ENCODE measurements at regions not wholly inside any gene's neighbourhood (a gene's known extent, or its start where the extent isn't known, plus 50 kb on each side); places are given as distances from the start of the nearest gene placed in this dataset.

DNA sequence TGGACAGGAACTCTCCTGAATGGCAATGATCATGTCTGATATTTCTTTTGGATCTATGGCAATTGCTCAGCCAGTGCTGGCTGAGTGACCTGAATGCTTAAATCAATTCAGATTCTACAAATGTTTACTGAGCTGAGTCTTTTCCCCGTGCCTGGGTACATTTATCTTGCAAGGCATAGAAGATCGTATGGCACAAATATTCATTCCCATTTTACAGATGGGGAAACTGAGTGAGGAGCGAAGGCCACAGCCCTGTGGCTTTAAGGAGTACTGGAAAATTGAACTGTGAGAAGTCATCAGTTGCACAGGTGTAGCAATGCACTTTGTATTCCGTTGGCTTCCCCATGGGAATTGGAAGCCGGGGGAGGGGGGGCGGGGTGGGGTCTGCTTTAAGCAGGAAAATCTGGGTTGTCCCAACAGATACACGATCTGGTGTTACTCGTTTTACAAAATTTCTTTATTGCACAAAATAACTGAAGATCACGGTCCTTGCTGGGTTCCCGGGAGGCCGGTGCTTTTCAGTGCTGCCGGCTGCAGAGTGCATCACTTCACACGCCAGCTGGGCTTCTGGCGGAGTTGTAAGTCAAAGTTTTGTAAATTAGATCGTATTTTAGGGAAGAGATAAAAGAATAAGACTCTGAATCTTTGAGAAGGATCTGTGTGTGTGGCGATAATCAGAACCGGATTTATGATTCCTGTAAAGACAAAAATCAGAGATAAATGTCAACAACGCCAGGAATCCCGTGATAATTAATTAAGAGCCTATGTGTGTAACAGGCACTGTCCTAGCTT, 75.0 kb upstream of the MAP1LC3B2 start:
- DNase-seq (ENCODE audit: low read depth in 2 of 2): no peak

DNA sequence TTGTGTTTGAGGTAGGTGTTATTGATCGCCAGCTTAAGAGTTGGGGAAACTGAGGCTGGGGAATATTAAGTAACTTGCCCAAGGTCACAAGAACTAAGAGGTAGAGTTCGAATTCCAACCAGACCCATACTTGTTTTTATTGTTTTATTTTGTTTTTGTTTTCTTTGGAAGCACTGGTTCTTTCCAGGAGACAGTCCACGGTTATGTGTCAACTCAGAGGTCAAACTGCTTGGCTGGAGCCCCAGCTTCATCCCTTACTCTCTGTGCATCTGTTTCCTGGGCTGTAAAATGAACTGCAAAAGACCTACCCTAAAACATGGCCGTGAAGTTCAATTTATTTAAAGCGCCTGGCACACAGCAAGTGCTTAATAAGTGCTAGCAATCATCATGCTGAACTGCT, 74.4 kb upstream of the MAP1LC3B2 start:
- no peak for DNase-seq (ENCODE audit: low read depth in 2 of 2)

DNA sequence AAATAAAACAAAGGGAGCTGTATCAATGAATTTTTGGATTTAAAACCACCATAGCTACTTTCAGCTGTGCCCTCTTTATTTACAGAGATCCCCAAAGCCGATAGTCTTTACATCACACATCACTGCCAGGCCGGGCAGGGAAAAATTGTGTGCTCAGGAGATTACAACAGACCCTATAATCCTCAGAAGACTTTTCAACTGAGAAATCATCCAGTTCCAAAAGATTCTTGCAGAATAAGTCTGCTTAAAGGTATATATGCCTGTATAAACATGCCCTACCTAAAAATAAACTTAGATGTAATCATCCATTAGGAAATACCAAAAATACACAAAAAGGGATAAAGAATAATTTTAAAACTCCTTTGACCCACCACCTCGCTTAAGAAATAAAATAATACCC, 70.1 kb upstream of the MAP1LC3B2 start:
- DNase-seq (ENCODE audit: low read depth in 2 of 2): no peak

DNA sequence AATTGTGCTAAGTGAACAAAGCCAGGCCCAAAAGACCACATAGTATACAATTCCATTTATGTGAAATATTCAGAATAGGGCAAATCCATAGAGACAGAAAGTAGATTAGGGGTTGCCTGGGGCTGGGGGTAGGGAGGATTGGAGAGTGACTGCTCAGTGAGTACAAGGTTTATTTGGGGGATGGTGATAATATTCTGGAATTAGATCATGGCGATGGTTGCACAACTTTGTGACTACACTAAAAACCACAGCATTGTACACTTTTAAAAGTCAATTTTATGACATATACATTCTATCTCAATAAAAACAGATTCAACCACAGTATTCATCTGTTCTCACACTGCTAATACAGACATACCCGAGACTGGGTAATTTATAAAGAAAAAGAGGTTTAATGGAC, 68.7 kb upstream of the MAP1LC3B2 start:
- no peak for DNase-seq (ENCODE audit: low read depth in 2 of 2)

DNA sequence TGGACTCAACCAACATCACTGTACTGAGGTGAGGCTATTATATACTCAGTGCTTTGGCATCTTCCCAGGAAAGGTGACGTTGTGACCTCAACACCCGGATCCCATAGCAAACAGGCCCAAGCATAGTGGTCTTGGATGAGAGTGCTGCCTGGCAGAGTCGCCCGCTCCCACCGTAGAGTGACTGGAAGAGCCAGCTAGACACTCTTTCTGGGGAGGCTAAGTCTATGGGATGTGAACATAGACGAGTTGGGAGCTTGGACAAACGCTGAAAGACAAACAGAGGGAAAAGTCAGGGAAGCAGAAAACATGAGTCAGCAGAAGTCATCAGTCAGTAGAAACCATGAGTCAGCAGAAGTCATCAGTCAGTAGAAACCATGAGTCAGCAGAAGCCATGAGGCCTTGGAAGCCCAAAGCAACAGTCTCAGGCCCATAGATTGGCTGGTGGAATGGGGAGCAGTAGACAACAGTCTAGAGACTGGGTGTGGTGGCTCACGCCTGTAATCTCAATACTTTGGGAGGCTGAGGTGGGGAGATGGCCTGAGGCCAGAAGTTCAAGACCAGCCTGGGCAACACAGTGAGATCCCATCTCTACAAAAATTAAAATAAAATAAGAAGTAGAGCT, 66.4 kb upstream of the MAP1LC3B2 start:
- DNase-seq (ENCODE audit: low read depth in 2 of 2): no peak

DNA sequence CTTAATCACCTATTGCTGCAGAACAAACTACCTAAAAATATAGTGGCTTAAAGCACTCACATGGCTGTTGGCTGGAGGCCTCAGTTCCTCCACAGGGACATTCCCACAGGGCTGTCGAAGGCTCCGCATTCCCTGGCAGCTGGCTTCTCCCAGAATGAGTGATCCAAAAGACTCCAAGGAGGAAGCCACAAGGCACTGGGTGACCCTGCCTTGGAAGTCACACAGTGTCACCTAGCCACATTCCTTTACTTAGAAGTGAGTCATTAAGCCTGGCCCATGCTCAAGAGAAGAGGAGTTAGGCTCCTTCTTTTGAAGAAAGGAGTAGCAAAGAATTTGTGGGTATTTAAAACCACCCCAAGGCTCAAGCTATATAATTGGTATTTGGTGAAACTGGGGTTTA, 63.9 kb upstream of the MAP1LC3B2 start:
- no peak for DNase-seq (ENCODE audit: low read depth in 2 of 2)

DNA sequence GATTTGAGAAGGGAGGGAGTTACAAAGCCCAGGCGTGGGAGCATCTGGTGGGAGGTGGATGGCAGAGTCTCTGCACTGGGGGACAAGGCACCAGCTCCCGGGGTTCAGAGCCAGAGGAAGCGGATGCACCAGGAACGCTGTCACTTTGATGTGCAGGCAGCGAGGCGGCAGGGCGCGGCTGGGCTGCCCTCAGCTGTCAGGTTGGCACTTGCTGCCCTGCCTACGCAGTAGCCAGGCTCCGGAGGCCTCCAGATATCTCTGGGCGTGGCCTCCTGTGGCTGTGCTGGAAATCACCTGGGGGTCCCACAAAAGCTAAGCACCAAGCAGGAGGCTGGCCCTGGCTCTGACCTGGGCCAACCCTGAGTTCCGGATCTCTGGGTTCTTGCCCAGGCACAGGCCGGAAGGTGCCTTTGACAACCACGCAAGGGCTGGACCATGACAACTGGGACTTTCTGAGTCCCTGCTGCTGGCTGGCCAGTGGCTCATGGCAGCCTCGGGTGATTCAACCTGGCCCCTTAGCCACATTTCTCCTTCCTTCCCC, 62.1 kb upstream of the MAP1LC3B2 start:
- DNase-seq (ENCODE audit: low read depth in 2 of 2): no peak

DNA sequence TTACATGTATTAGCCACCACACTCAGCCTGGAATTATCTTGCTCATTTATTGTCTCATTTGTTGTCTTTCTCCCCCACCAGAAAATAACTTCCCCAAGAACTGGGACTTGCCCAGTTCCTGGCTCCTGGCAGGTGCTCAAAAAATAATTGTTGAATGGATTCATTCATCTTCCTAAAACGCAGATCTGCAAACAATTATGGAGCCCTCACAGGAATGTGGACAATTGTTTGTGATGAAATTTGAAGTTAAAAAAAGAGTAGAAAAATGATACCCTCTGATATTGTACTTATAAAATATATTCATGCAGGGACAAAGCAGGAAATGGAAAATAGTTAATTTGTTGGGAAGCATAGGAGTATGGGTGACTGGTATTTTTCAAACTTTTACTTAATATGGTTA, 60.7 kb upstream of the MAP1LC3B2 start:
- DNase-seq (ENCODE audit: low read depth in 2 of 2): no peak

DNA sequence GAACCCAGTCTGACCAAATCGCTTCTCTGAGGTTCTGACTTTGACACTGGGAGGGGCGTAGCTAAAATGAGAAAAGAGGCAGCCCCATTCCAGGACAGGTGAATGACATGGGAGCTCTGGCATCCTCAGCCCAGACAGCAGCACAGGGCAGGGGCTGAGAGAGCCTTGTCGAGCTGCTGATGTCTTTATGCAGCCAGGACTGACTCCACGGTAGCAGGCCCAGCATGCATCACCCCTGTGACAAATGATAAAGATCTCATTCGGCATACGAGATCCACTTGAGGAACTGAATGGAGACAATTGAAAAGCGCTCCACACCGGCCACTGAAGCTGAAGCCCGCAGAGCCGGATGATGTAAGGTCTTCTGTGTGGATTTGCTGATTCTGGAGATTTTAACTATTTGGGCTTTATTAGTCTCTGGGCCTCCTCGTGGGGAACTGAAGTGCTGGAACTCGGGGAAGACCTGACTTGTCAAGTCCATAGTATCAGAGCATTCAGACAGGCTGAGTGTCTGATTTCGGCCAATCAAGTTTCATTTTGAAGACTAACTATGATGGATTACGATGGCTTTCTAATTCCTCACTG, 56.9 kb upstream of the MAP1LC3B2 start:
- no peak for DNase-seq (ENCODE audit: low read depth in 2 of 2)

DNA sequence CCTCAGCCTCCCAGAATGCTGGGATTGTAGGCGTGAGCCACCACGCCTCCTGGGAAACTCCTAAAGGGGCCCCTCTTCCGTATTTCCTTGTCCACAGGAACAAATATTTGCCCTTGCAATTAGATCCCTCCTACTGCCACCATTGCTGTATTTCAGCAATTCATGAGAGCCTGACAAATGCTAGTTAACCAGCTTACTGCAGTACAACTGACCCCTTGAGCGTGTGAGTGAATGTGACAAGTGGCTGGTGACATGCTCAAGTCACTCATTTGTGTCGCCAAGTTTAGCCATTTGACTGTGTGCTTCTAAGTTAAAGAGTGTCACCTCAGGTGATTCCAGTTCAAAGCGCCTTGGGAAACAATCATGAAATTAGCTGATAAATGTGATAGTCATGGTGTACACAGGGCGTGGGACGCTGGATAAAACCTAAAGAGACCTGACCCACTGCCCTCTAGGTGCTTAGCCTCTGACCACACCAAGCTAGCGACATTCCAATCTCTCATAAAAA, 56.1 kb upstream of the MAP1LC3B2 start:
- no peak for DNase-seq (ENCODE audit: low read depth in 2 of 2)

DNA sequence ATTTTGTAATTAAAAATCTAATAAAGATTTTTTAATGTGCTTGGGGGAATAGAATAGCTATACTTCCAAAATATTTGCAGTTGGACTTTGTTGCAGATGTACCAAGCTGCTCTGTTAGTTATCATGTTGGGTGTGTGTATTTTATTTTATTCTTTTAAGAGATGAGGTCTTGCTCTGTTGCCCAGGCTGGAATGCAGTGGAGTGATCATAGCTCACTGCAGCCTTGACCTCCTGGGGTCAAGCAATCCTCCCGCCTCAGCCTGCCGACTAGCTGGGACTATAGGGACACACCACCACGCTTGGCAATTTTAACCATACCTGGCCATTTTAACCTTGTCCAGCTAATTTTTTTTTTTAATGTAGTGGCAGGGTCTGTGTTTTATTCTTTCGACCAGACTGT, 54.7 kb upstream of the MAP1LC3B2 start:
- no peak for DNase-seq (ENCODE audit: low read depth in 2 of 2)

DNA sequence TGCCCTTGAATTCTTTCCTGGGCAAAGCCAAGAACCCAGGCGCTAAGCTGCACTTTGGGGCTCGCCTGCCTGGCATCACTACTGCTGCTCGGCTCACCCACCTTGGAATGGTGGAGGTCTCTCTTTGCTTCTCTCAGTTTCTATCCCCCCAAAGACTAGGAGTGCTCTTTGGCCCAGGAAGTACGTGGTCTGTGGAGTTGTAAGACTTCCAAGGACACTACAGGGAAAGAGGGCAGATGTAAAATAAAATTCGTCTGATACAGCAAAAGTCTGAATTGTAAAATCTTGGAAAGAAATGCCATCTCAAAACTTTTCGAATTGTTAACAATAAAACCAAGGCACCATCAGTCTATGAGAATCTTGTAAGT, 52.5 kb upstream of the MAP1LC3B2 start:
- DNase-seq (ENCODE audit: low read depth in 2 of 2): no peak

DNA sequence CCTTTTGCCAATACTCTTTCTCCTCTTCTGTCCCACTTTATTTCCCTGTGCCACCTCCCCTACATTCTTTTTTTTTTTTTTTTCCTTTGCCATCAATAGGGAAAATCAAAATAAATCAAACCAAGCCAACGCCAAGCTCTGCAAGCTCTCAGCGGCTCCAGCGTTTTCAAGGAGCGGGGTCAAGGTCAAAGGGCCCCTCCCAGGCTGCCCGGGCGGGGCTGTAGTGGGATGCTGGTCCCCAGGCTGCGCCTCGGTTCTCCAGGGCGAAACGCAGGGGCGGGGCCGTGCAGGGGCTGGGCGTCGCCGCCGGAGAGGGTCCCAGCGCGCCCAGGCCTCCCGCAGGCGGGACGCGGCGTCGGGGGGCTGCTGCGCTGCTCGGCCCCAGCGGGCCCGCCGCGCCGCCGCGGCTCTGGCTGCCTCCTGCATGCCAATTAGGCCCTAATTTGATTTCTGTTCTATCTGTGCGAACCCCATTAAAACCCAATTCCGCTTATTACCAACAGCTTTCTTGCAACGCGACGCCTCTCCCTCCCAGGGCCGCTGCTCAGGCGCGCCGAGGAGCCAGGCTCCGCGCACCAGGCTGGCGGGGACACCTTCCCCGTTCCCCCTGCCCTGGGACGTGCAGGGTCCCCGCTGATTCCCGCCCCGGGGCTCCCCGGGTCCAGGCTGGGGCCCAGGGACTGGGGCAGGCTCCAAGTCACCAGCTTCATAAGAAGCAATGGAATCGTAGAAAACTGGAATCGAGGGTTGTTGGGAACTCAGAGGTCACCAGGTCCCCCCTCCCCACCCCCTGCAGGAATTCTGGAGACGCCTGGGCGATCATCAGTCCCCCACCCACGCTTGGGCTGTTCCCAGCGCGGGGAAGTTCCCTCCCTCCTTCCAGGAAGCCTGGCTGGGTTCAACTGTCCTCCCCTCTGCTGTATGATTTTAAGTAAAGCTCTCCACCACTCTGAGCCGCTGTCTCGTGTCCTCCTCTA, 50.7 kb upstream of the MAP1LC3B2 start:
- DNase-seq (ENCODE audit: low read depth in 2 of 2): peak in 1 of 2 donors; percentile 4
